IMR-90 (cell line): ENCODE measurements at regions not wholly inside any gene's neighbourhood (a gene's known extent, or its start where the extent isn't known, plus 50 kb on each side); places are given as distances from the start of the nearest gene placed in this dataset.

ENCODE experiments used
- ATAC-seq: fragments of 200-7000 bp; cut with Tn5 transposase; 2 replicates; pipeline ENCODE4 v1.9.1; 2020; ENCODE audit warnings: low read depth, mild to moderate bottlenecking, moderate library complexity
- BruUV-seq: library from RNA; stranded (reverse); fragments of 400-500 nt; replicated peaks from 2 replicates; lab custom pipeline; 2021; lab: Mats Ljungman, UMichigan
- CTCF ChIA-PET: fragments of 300-600 bp; formaldehyde crosslinking; extraction: SDS; loops from one replicate; lab custom pipeline; 2021; ENCODE audit warnings: antibody characterized with exemption; lab: Yijun Ruan, JAX
- POLR2A ChIA-PET: fragments of 300-600 bp; sonication (Branson Sonifier 250); formaldehyde crosslinking; loops from one replicate; lab custom pipeline; 2022; ENCODE audit warnings: antibody characterized with exemption; ENCODE audit not compliant: unreplicated experiment; lab: Charles Lee
- DNase-seq: peaks from one replicate; pipeline ENCODE4 v3.0.0; 2013
- H2AFZ ChIP-seq: replicated peaks from 2 replicates; pipeline ENCODE3; 2013; ENCODE audit warnings: low read length, mild to moderate bottlenecking; ENCODE audit not compliant: poor library complexity
- H2AK5ac ChIP-seq: 2 replicates; pipeline ENCODE4 v1.6.1; 2013; ENCODE audit warnings: low read depth, low read length, inconsistent platforms
- H2AK9ac ChIP-seq: replicated peaks from 2 replicates; pipeline ENCODE3; 2013; ENCODE audit warnings: mild to moderate bottlenecking, low read depth, low read length, moderate library complexity; ENCODE audit not compliant: poor library complexity
- H2BK120ac ChIP-seq: 2 replicates; pipeline ENCODE4 v1.6.1; 2013; ENCODE audit warnings: low read depth, low read length, inconsistent platforms
- H2BK15ac ChIP-seq: 3 replicates; pipeline ENCODE4 v1.6.1; 2013; ENCODE audit warnings: low read depth, low read length, inconsistent platforms
- H2BK20ac ChIP-seq: 2 replicates; pipeline ENCODE4 v1.6.1; 2013; ENCODE audit warnings: low read depth, mild to moderate bottlenecking, inconsistent platforms, low read length, moderate library complexity
- H2BK5ac ChIP-seq: 2 replicates; pipeline ENCODE4 v1.6.1; 2013; ENCODE audit warnings: mild to moderate bottlenecking, low read depth, low read length, inconsistent platforms; ENCODE audit not compliant: poor library complexity, severe bottlenecking
- H3K14ac ChIP-seq: replicated peaks from 2 replicates; pipeline ENCODE4 v1.6.1; 2013; ENCODE audit warnings: low read depth, low read length, inconsistent platforms
- H3K18ac ChIP-seq: 2 replicates; pipeline ENCODE4 v1.6.1; 2013; ENCODE audit warnings: low read depth, low read length, control low read depth
- H3K23ac ChIP-seq: 2 replicates; pipeline ENCODE4 v1.6.1; 2013; ENCODE audit warnings: low read depth, low read length, inconsistent platforms
- H3K27ac ChIP-seq: 2 replicates; pipeline ENCODE4 v1.5.1; 2013; ENCODE audit warnings: mild to moderate bottlenecking, control low read depth, low read length; ENCODE audit not compliant: insufficient read depth
- H3K27me3 ChIP-seq: 2 replicates; pipeline ENCODE4 v1.6.1; 2013; ENCODE audit warnings: low read length; ENCODE audit not compliant: control insufficient read depth, insufficient read depth
- H3K36me3 ChIP-seq: 2 replicates; pipeline ENCODE4 v1.6.1; 2013; ENCODE audit warnings: low read length, mixed read lengths; ENCODE audit not compliant: control insufficient read depth, insufficient read depth
- H3K4ac ChIP-seq: 2 replicates; pipeline ENCODE4 v1.6.1; 2013; ENCODE audit warnings: low read depth, low read length, inconsistent platforms
- H3K4me1 ChIP-seq: 2 replicates; pipeline ENCODE4 v1.6.1; 2013; ENCODE audit warnings: low read length, mixed read lengths; ENCODE audit not compliant: control insufficient read depth, insufficient read depth
- H3K4me2 ChIP-seq: 2 replicates; pipeline ENCODE4 v1.6.1; 2013; ENCODE audit warnings: low read depth, mild to moderate bottlenecking, control low read depth, low read length, moderate library complexity
- H3K4me3 ChIP-seq: 2 replicates; pipeline ENCODE4 v1.5.1; 2013; ENCODE audit warnings: low read depth, mild to moderate bottlenecking, control low read depth, low read length, moderate library complexity; ENCODE audit not compliant: insufficient read depth
- H3K56ac ChIP-seq: 2 replicates; pipeline ENCODE4 v1.6.1; 2013; ENCODE audit warnings: low read length, inconsistent platforms; ENCODE audit not compliant: insufficient read depth; ENCODE audit errors: extremely low read depth
- H3K79me1 ChIP-seq, 2 experiments: 2 replicates each; pipeline ENCODE4 v1.6.1; 2013; ENCODE audit warnings: low read length in 2 of 2, inconsistent platforms in 1 of 2, low read depth in 1 of 2
- H3K9ac ChIP-seq: 2 replicates; pipeline ENCODE4 v1.6.1; 2013; ENCODE audit warnings: low read depth, low read length, control low read depth
- H3K9me1 ChIP-seq: 2 replicates; pipeline ENCODE4 v1.6.1; 2013; ENCODE audit warnings: low read length, inconsistent platforms; ENCODE audit not compliant: insufficient read depth
- H3K9me3 ChIP-seq: 2 replicates; pipeline ENCODE4 v1.6.1; 2013; ENCODE audit warnings: low read length; ENCODE audit not compliant: control insufficient read depth, insufficient read depth
- H4K20me1 ChIP-seq: 2 replicates; pipeline ENCODE4 v1.6.1; 2013; ENCODE audit warnings: low read length, inconsistent platforms; ENCODE audit not compliant: insufficient read depth
- H4K5ac ChIP-seq: 2 replicates; pipeline ENCODE4 v1.6.1; 2013; ENCODE audit warnings: mild to moderate bottlenecking, low read depth, low read length, control low read depth
- H4K8ac ChIP-seq, 2 experiments: 2 replicates each; pipeline ENCODE4 v1.6.1; 2013; ENCODE audit warnings: low read depth in 2 of 2, low read length in 2 of 2, control low read depth in 1 of 2, inconsistent platforms in 1 of 2
- H4K91ac ChIP-seq: 2 replicates; pipeline ENCODE4 v1.6.1; 2013; ENCODE audit warnings: low read depth, low read length, inconsistent platforms; ENCODE audit not compliant: insufficient read depth
- BHLHE40 ChIP-seq: fragments of 150-350 bp; IDR thresholded peaks from 2 replicates; pipeline ENCODE4 v1.6.1; 2016; ENCODE audit warnings: mild to moderate bottlenecking, low read depth, low read length
- CEBPB ChIP-seq: IDR thresholded peaks from 2 replicates; pipeline ENCODE4 v1.6.1; 2012; ENCODE audit warnings: low read depth, low read length, improper control_type of control experiment
- CHD1 ChIP-seq: IDR thresholded peaks from 2 replicates; pipeline ENCODE4 v1.6.1; 2012; ENCODE audit warnings: low read depth, low read length, improper control_type of control experiment
- ELK1 ChIP-seq: fragments of 150-350 bp; IDR thresholded peaks from 2 replicates; pipeline ENCODE4 v1.6.1; 2016; ENCODE audit warnings: low read depth, mild to moderate bottlenecking, low read length, moderate library complexity, borderline replicate concordance
- FOS ChIP-seq: fragments of 150-350 bp; IDR thresholded peaks from 2 replicates; pipeline ENCODE4 v1.6.1; 2016; ENCODE audit warnings: low read depth, low read length
- MAFK ChIP-seq: IDR thresholded peaks from 2 replicates; pipeline ENCODE4 v1.6.1; 2012; ENCODE audit warnings: low read depth, low read length, improper control_type of control experiment
- MAZ ChIP-seq: IDR thresholded peaks from 2 replicates; pipeline ENCODE4 v1.6.1; 2012; ENCODE audit warnings: low read depth, mild to moderate bottlenecking, low read length, improper control_type of control experiment, moderate library complexity, borderline replicate concordance
- MXI1 ChIP-seq: IDR thresholded peaks from 2 replicates; pipeline ENCODE4 v1.6.1; 2012; ENCODE audit warnings: low read depth, mild to moderate bottlenecking, low read length, moderate library complexity, borderline replicate concordance
- NFE2L2 ChIP-seq: fragments of 150-350 bp; IDR thresholded peaks from 2 replicates; pipeline ENCODE4 v1.6.1; 2016; ENCODE audit warnings: low read depth, mild to moderate bottlenecking, low read length
- POLR2A ChIP-seq: IDR thresholded peaks from 2 replicates; pipeline ENCODE4 v1.6.1; 2012; ENCODE audit warnings: mild to moderate bottlenecking, low read depth, low read length
- RAD21 ChIP-seq: IDR thresholded peaks from 2 replicates; pipeline ENCODE4 v1.6.1; 2012; ENCODE audit warnings: low read length, improper control_type of control experiment
- RCOR1 ChIP-seq: IDR thresholded peaks from 2 replicates; pipeline ENCODE4 v1.6.1; 2012; ENCODE audit warnings: mild to moderate bottlenecking, low read length, improper control_type of control experiment; ENCODE audit not compliant: insufficient replicate concordance
- RFX5 ChIP-seq: IDR thresholded peaks from 2 replicates; pipeline ENCODE4 v1.8.0; 2012; ENCODE audit warnings: low read depth, mild to moderate bottlenecking, low read length, moderate library complexity
- SMC3 ChIP-seq: fragments of 150-350 bp; IDR thresholded peaks from 2 replicates; pipeline ENCODE4 v1.6.1; 2016; ENCODE audit warnings: low read depth, mild to moderate bottlenecking, antibody characterized with exemption, low read length, moderate library complexity
- USF2 ChIP-seq: fragments of 150-350 bp; IDR thresholded peaks from 2 replicates; pipeline ENCODE4 v1.6.1; 2017; ENCODE audit warnings: mild to moderate bottlenecking, antibody characterized with exemption, low read length, low read depth
- WGBS, 2 experiments: methylation state at CpG; one replicate each; pipeline versions ENCODE4 v1.1.5 to v1.1.7; 2013; ENCODE audit warnings: missing lambda C conversion rate in 2 of 2; ENCODE audit not compliant: insufficient read length in 1 of 2; ENCODE audit errors: extremely low coverage in 2 of 2; 5-methylcytosine and 5-hydroxymethylcytosine counted together
- dilution Hi-C: fragments of 300-500 bp; cut with HindIII; formaldehyde crosslinking; loops from one replicate; pipeline ENCODE4 v1.14.3; 2018; ENCODE audit warnings: low sequenced_read_pairs; ENCODE audit not compliant: unreplicated experiment
- in situ Hi-C: fragments of 300-500 bp; cut with MboI; formaldehyde crosslinking; loops from 3 replicates; pipeline ENCODE4 v1.14.3; 2019; ENCODE audit warnings: low sequenced_read_pairs, inconsistent platforms, mixed read lengths
- intact Hi-C: fragments of 100-400 bp; cut with micrococcal nuclease; formaldehyde crosslinking; loops from 2 replicates; pipeline ENCODE4 v1.10.0; 2022
- TF ChIP-seq, protein P1 (sequence below): conservative IDR thresholded peaks from 2 replicates; pipeline ENCODE4 v1.5.1; 2012; ENCODE audit warnings: mild to moderate bottlenecking, low read depth, low read length, improper control_type of control experiment

GRCh38 chr2:527581-527980 lies 149.6 kb downstream of the TMEM18 start:
- Histone ChIP-seq H3K4me2 (no peak overlapping the region), H2AK5ac (no peak overlapping the region), H3K23ac (no peak overlapping the region), H3K9ac (no peak overlapping the region), H3K4ac (no peak overlapping the region), H3K4me1 (no peaks in the 10 kb centered on the region), H2BK15ac (no peak overlapping the region), H2BK5ac (no peak overlapping the region), H4K20me1 (no peaks in the 10 kb centered on the region), H4K5ac (no peak overlapping the region), H3K56ac (no peak overlapping the region), H3K79me1 (no peaks in the 10 kb centered on the region), H3K14ac (no peak overlapping the region), H3K18ac (no peak overlapping the region), H3K27ac (no peak overlapping the region), H3K36me3 (no peaks in the 10 kb centered on the region), H4K91ac (no peak overlapping the region), H2AK9ac (no peak overlapping the region), H3K9me3 (peaks cover 37% of the 10 kb centered on the region), H3K27me3 (no peaks in the 10 kb centered on the region), H2AFZ (no peak overlapping the region), H2BK20ac (no peak overlapping the region), H4K8ac (no peak overlapping the region), H2BK120ac (no peak overlapping the region), H3K4me3 (no peak overlapping the region), H3K9me1 (no peaks in the 10 kb centered on the region)
- dilution Hi-C loops (no loop called here), in situ Hi-C loops (no loop called here), intact Hi-C loops (no loop called here)
- no TSS peak for BruUV-seq
- ChIA-PET CTCF (no interaction called here), POLR2A (no interaction called here)
- no peak for TF ChIP-seq NFE2L2
- TF ChIP-seq RFX5, result no peak
- no peak for TF ChIP-seq POLR2A
- no peak for TF ChIP-seq MXI1
- no peak for TF ChIP-seq FOS
- no peak for TF ChIP-seq USF2
- TF ChIP-seq SMC3, result no peak
- TF ChIP-seq ELK1, result no peak
- no peak for TF ChIP-seq MAFK
- TF ChIP-seq, protein P1, sequence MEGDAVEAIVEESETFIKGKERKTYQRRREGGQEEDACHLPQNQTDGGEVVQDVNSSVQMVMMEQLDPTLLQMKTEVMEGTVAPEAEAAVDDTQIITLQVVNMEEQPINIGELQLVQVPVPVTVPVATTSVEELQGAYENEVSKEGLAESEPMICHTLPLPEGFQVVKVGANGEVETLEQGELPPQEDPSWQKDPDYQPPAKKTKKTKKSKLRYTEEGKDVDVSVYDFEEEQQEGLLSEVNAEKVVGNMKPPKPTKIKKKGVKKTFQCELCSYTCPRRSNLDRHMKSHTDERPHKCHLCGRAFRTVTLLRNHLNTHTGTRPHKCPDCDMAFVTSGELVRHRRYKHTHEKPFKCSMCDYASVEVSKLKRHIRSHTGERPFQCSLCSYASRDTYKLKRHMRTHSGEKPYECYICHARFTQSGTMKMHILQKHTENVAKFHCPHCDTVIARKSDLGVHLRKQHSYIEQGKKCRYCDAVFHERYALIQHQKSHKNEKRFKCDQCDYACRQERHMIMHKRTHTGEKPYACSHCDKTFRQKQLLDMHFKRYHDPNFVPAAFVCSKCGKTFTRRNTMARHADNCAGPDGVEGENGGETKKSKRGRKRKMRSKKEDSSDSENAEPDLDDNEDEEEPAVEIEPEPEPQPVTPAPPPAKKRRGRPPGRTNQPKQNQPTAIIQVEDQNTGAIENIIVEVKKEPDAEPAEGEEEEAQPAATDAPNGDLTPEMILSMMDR, result no peak
- no peak for TF ChIP-seq RCOR1
- no peak for TF ChIP-seq MAZ
- no peak for TF ChIP-seq CHD1
- no peak for TF ChIP-seq BHLHE40
- no peak for TF ChIP-seq RAD21
- TF ChIP-seq CEBPB, result no peak
- 46% methylated on average over 6 of the region's 12 CpGs; no CpG with 5 or more reads in 1 of the 2 experiments for WGBS, 2 experiments
- ATAC-seq (no peak), DNase-seq (no peak)
